Hepatocyte (in vitro differentiated cells): ENCODE measurements at regions not wholly inside any gene's neighbourhood (a gene's known extent, or its start where the extent isn't known, plus 50 kb on each side); places are given as distances from the start of the nearest gene placed in this dataset.

Experiments
- DNase-seq: peaks from one replicate; pipeline ENCODE4 v3.0.0-alpha.2; 2016; ENCODE audit warnings: low spot score
- H2AFZ ChIP-seq: fragments of 200-600 bp; sonication (generic); 2 replicates; pipeline ENCODE4 v1.6.0; 2016; ENCODE audit warnings: antibody characterized with exemption, mild to moderate bottlenecking
- H3K27ac ChIP-seq: fragments of 200-600 bp; sonication (generic); 2 replicates; pipeline ENCODE4 v1.5.1; 2016; ENCODE audit warnings: mild to moderate bottlenecking
- H3K27me3 ChIP-seq: fragments of 200-600 bp; sonication (generic); 2 replicates; pipeline ENCODE4 v1.6.1; 2016
- H3K36me3 ChIP-seq: fragments of 200-600 bp; sonication (generic); replicated peaks from 2 replicates; pipeline ENCODE4 v1.5.1; 2016; ENCODE audit warnings: low read depth; ENCODE audit not compliant: insufficient read depth
- H3K4me1 ChIP-seq: fragments of 200-600 bp; sonication (generic); 2 replicates; pipeline ENCODE4 v1.5.1; 2016; ENCODE audit warnings: mild to moderate bottlenecking, moderate library complexity; ENCODE audit not compliant: insufficient read depth
- H3K4me2 ChIP-seq: fragments of 200-600 bp; sonication (generic); 2 replicates; pipeline ENCODE4 v1.6.0; 2016
- H3K4me3 ChIP-seq: fragments of 200-600 bp; sonication (generic); 2 replicates; pipeline ENCODE4 v1.5.1; 2016; ENCODE audit warnings: mild to moderate bottlenecking
- H3K79me2 ChIP-seq: fragments of 200-600 bp; sonication (generic); 2 replicates; pipeline ENCODE4 v1.6.0; 2017; ENCODE audit warnings: mild to moderate bottlenecking
- H3K9me2 ChIP-seq: fragments of 200-600 bp; sonication (generic); replicated peaks from 2 replicates; pipeline ENCODE4 v1.6.0; 2017; ENCODE audit warnings: mild to moderate bottlenecking; ENCODE audit not compliant: insufficient read depth
- H3K9me3 ChIP-seq: fragments of 200-600 bp; sonication (generic); 2 replicates; pipeline ENCODE4 v1.5.1; 2016; ENCODE audit warnings: low read depth, mild to moderate bottlenecking
- H4K20me1 ChIP-seq: fragments of 200-600 bp; sonication (generic); 2 replicates; pipeline ENCODE4 v1.6.0; 2016; ENCODE audit warnings: mild to moderate bottlenecking; ENCODE audit not compliant: insufficient read depth, poor library complexity, severe bottlenecking
- CTCF ChIP-seq: fragments of 200-600 bp; sonication (generic); IDR thresholded peaks from 2 replicates; pipeline ENCODE4 v1.5.1; 2016; ENCODE audit warnings: antibody characterized with exemption, mild to moderate bottlenecking; ENCODE audit not compliant: poor library complexity
- EZH2 ChIP-seq: fragments of 200-600 bp; sonication (generic); IDR thresholded peaks from 2 replicates; pipeline ENCODE4 v1.6.1; 2016; ENCODE audit warnings: antibody characterized with exemption, mild to moderate bottlenecking, borderline replicate concordance
- EZH2phosphoT487 ChIP-seq: fragments of 200-600 bp; sonication (generic); IDR thresholded peaks from one replicate; pipeline ENCODE4 v1.6.1; 2018; ENCODE audit warnings: antibody characterized with exemption, mild to moderate bottlenecking, low read depth, moderate library complexity; ENCODE audit not compliant: unreplicated experiment, severe bottlenecking
- WGBS: methylation state at CpG from one replicate; pipeline ENCODE4 v1.1.6; 2016; ENCODE audit warnings: low lambda C conversion rate; ENCODE audit errors: missing lambda C conversion rate; 5-methylcytosine and 5-hydroxymethylcytosine counted together

- no peak for DNase-seq
- Histone ChIP-seq H3K4me3 (no peak overlapping the region), H2AFZ (no peak overlapping the region), H3K79me2 (no peaks in the 10 kb centered on the region), H3K4me1 (peaks cover 35% of the 10 kb centered on the region), H3K36me3 (no peaks in the 10 kb centered on the region), H3K27me3 (no peaks in the 10 kb centered on the region), H4K20me1 (no peaks in the 10 kb centered on the region), H3K9me3 (no peaks in the 10 kb centered on the region), H3K27ac (no peak overlapping the region), H3K4me2 (no peak overlapping the region), H3K9me2 (no peaks in the 10 kb centered on the region)
- TF ChIP-seq EZH2 (no peak), CTCF (no peak), EZH2phosphoT487 (no peak)
- WGBS: 94% methylated on average over 3 of the region's 3 CpGs
Measured at GRCh38 chr10:29067628-29068027, 221.2 kb upstream of the LYZL1 start.

- no peaks in the 10 kb centered on the region for H3K9me2 ChIP-seq
- no peaks in the 10 kb centered on the region for H3K36me3 ChIP-seq
- H3K27me3 ChIP-seq: no peaks in the 10 kb centered on the region
- TF ChIP-seq CTCF: no peak
- TF ChIP-seq EZH2: no peak
- TF ChIP-seq EZH2phosphoT487: no peak
- H3K4me3 ChIP-seq: no peak overlapping the region
- H3K9me3 ChIP-seq: no peaks in the 10 kb centered on the region
- 65% methylated on average over 1 of the region's 1 CpG for WGBS
- no peaks in the 10 kb centered on the region for H4K20me1 ChIP-seq
- H3K4me1 ChIP-seq: peaks cover 35% of the 10 kb centered on the region
- no peaks in the 10 kb centered on the region for H3K79me2 ChIP-seq
- H2AFZ ChIP-seq: no peak overlapping the region
- peak overlapping the region; percentile 21 for H3K27ac ChIP-seq
- no peak overlapping the region for H3K4me2 ChIP-seq
- DNase-seq: no peak
Measured at GRCh38 chr10:29068302-29068701, 220.6 kb upstream of the LYZL1 start.

- Histone ChIP-seq H3K4me2 (peak overlapping the region; percentile 55), H3K27ac (peak overlapping the region; percentile 78), H3K4me3 (no peak overlapping the region), H3K9me3 (no peaks in the 10 kb centered on the region), H3K4me1 (peaks cover 32% of the 10 kb centered on the region), H3K79me2 (no peaks in the 10 kb centered on the region), H3K9me2 (no peaks in the 10 kb centered on the region), H3K36me3 (no peaks in the 10 kb centered on the region), H2AFZ (peak overlapping the region; percentile 1), H4K20me1 (no peaks in the 10 kb centered on the region), H3K27me3 (no peaks in the 10 kb centered on the region)
- TF ChIP-seq CTCF (no peak), EZH2 (no peak)
- 52% methylated on average over 6 of the region's 6 CpGs for WGBS
- DNase-seq: no peak
Measured at GRCh38 chr10:29068966-29069365, 219.9 kb upstream of the LYZL1 start.

GRCh38 chr10:29069941-29070340, 218.9 kb upstream of the LYZL1 start:
- Histone ChIP-seq H3K79me2 (no peaks in the 10 kb centered on the region), H3K36me3 (no peaks in the 10 kb centered on the region), H2AFZ (peak overlapping the region; percentile 1), H3K4me2 (peak overlapping the region; percentile 55), H3K4me3 (no peak overlapping the region), H3K27ac (peak overlapping the region; percentile 78), H3K4me1 (peaks cover 24% of the 10 kb centered on the region), H3K9me2 (no peaks in the 10 kb centered on the region), H4K20me1 (no peaks in the 10 kb centered on the region), H3K27me3 (no peaks in the 10 kb centered on the region), H3K9me3 (no peaks in the 10 kb centered on the region)
- 56% methylated on average over 4 of the region's 4 CpGs for WGBS
- TF ChIP-seq EZH2phosphoT487 (no peak), CTCF (no peak), EZH2 (no peak)
- no peak for DNase-seq
